Smooth muscle cell of the brain vasculature (primary cell): ENCODE measurements at regions not wholly inside any gene's neighbourhood (a gene's known extent, or its start where the extent isn't known, plus 50 kb on each side); places are given as distances from the start of the nearest gene placed in this dataset.

Source experiments
- DNase-seq: peaks from one replicate; pipeline ENCODE4 v3.0.0-alpha.2; 2012; ENCODE audit warnings: low read depth, low spot score

- DNase-seq, result no peak
Measured at GRCh38 chr1:219476716-219477115, 136.2 kb downstream of the ZC3H11B start.

- no peak for DNase-seq
Measured at GRCh38 chr1:219476116-219476515, 136.8 kb downstream of the ZC3H11B start.

- DNase-seq, result no peak
Measured at GRCh38 chr1:219472596-219472995, 140.3 kb downstream of the ZC3H11B start.

- no peak for DNase-seq
Measured at GRCh38 chr1:219467524-219467923, 145.4 kb downstream of the ZC3H11B start.

- DNase-seq, result no peak
Measured at GRCh38 chr1:219466766-219467165, 146.1 kb downstream of the ZC3H11B start.

GRCh38 chr1:219465212-219466093 lies 147.5 kb downstream of the ZC3H11B start:
- no peak for DNase-seq

GRCh38 chr1:219463636-219464035 lies 149.3 kb downstream of the ZC3H11B start:
- DNase-seq, result no peak

- DNase-seq, result no peak
Measured at GRCh38 chr1:219461981-219462400, 150.9 kb downstream of the ZC3H11B start.

GRCh38 chr1:219460896-219461815 lies 151.7 kb downstream of the ZC3H11B start:
- peak; percentile 6 for DNase-seq

- DNase-seq, result no peak
Measured at GRCh38 chr1:219460081-219460895, 152.6 kb downstream of the ZC3H11B start.

- DNase-seq, result no peak
Measured at GRCh38 chr1:219459351-219460080, 153.4 kb downstream of the ZC3H11B start.

GRCh38 chr1:219446288-219446687 lies 166.6 kb downstream of the ZC3H11B start:
- DNase-seq, result no peak

GRCh38 chr1:219445864-219446263 lies 167.0 kb downstream of the ZC3H11B start:
- no peak for DNase-seq

GRCh38 chr1:219444474-219444873 lies 168.4 kb downstream of the ZC3H11B start:
- no peak for DNase-seq

- no peak for DNase-seq
Measured at GRCh38 chr1:219443763-219444162, 169.1 kb downstream of the ZC3H11B start.

- no peak for DNase-seq
Measured at GRCh38 chr1:219442611-219443061, 170.3 kb downstream of the ZC3H11B start.

- DNase-seq, result no peak
Measured at GRCh38 chr1:219441884-219442283, 171.0 kb downstream of the ZC3H11B start.

GRCh38 chr1:219439376-219439775 lies 173.5 kb downstream of the ZC3H11B start:
- no peak for DNase-seq

GRCh38 chr1:219438386-219438785 lies 174.5 kb downstream of the ZC3H11B start:
- no peak for DNase-seq

- DNase-seq, result no peak
Measured at GRCh38 chr1:219434923-219435297, 178.0 kb downstream of the ZC3H11B start.
